K562 (cell line): ENCODE measurements at regions not wholly inside any gene's neighbourhood (a gene's known extent, or its start where the extent isn't known, plus 50 kb on each side); places are given as distances from the start of the nearest gene placed in this dataset.

Source experiments
- ATAC-seq: fragments of 200-7000 bp; cut with Tn5 transposase; 3 replicates; pipeline ENCODE4 v1.9.1; 2020; ENCODE audit warnings: moderate library complexity
- BruUV-seq: library from RNA; stranded (reverse); fragments of 400-500 nt; replicated peaks from 2 replicates; lab custom pipeline; 2021; lab: Mats Ljungman, UMichigan
- CTCF ChIA-PET: fragments of 300-600 bp; formaldehyde crosslinking; extraction: SDS; loops from one replicate; lab custom pipeline; 2021; ENCODE audit warnings: low intra/inter-chr PET ratio; lab: Yijun Ruan, JAX
- POLR2A ChIA-PET: fragments of 300-600, 350-650 bp; sonication (Branson Sonifier 250); formaldehyde crosslinking; extraction: SDS; loops from one replicate; lab custom pipeline; 2021; ENCODE audit warnings: antibody characterized with exemption, inconsistent platforms; lab: Yijun Ruan, JAX
- DNase-seq, 4 experiments: peaks; one replicate each; pipeline versions ENCODE4 v3.0.0 to v3.0.0-alpha.2; 2011 to 2018; ENCODE audit warnings: low spot score in 3 of 4, mixed read lengths in 3 of 4; ENCODE audit errors: extremely low read depth in 1 of 4
- FAIRE-seq: peaks from 2 replicates; lab custom pipeline; 2011; peaks lifted over from hg19 to GRCh38; lab: Jason Lieb, UNC
- H2AFZ ChIP-seq: 2 replicates; pipeline ENCODE4 v1.6.0; 2011; ENCODE audit warnings: low read depth, low read length, control low read depth, inconsistent platforms
- H3K27ac ChIP-seq: fragments of 200-600 bp; 3 replicates; pipeline ENCODE4 v1.8.0; 2011; ENCODE audit warnings: low read depth, mild to moderate bottlenecking, control low read depth, inconsistent platforms, low read length, moderate library complexity, mixed read lengths; ENCODE audit errors: extremely low read depth
- H3K27me3 ChIP-seq, 2 experiments: fragments of 300-600 bp in 1 of 2; 2 replicates in 1 of 2; 3 replicates in 1 of 2; pipeline versions ENCODE4 v1.6.0 to v1.8.0; 2011; ENCODE audit warnings: inconsistent platforms in 2 of 2, low read length in 2 of 2, mild to moderate bottlenecking in 1 of 2, mixed read lengths in 1 of 2, moderate library complexity in 1 of 2; ENCODE audit not compliant: control insufficient read depth in 2 of 2, insufficient read depth in 2 of 2
- H3K36me3 ChIP-seq: fragments of 300-600 bp; 3 replicates; pipeline ENCODE4 v1.8.0; 2011; ENCODE audit warnings: mild to moderate bottlenecking, low read length, inconsistent platforms; ENCODE audit not compliant: control insufficient read depth, insufficient read depth
- H3K4me1 ChIP-seq, 2 experiments: fragments of 200-600 bp in 1 of 2; replicated peaks in 1 of 2; 2 replicates in 1 of 2; 3 replicates in 1 of 2; pipeline versions ENCODE4 v1.5.1 to v1.8.0; 2011; ENCODE audit warnings: inconsistent platforms in 2 of 2, low read length in 2 of 2, mild to moderate bottlenecking in 1 of 2, mixed read lengths in 1 of 2, moderate library complexity in 1 of 2; ENCODE audit not compliant: control insufficient read depth in 2 of 2, insufficient read depth in 2 of 2
- H3K4me2 ChIP-seq: 2 replicates; pipeline ENCODE4 v1.6.1; 2011; ENCODE audit warnings: low read length, control low read depth, inconsistent platforms, mixed read lengths; ENCODE audit not compliant: insufficient read depth
- H3K4me3 ChIP-seq: fragments of 200-600 bp; sonication (generic), shearing (Covaris generic); 2 replicates; pipeline ENCODE4 v1.5.1; 2016; ENCODE audit warnings: control low read depth, inconsistent platforms
- H3K79me2 ChIP-seq: fragments of 200-600 bp; 3 replicates; pipeline ENCODE4 v1.8.0; 2011; ENCODE audit warnings: low read length, inconsistent platforms; ENCODE audit not compliant: control insufficient read depth, insufficient read depth
- H3K9ac ChIP-seq, 2 experiments: 2 replicates each; pipeline versions ENCODE4 v1.6.0 to v1.6.1; 2011; ENCODE audit warnings: low read depth in 2 of 2, low read length in 2 of 2, control low read depth in 1 of 2, inconsistent platforms in 1 of 2, mild to moderate bottlenecking in 1 of 2, mixed read lengths in 1 of 2; ENCODE audit not compliant: insufficient read depth in 1 of 2
- H3K9me1 ChIP-seq: one replicate; pipeline ENCODE4 v1.6.0; 2011; ENCODE audit warnings: inconsistent platforms, mild to moderate bottlenecking, low read length, moderate library complexity; ENCODE audit not compliant: control insufficient read depth, insufficient read depth
- H3K9me3 ChIP-seq: replicated peaks from 2 replicates; pipeline ENCODE4 v1.5.1; 2011; ENCODE audit warnings: low read depth, low read length, inconsistent platforms; ENCODE audit not compliant: control insufficient read depth, insufficient read depth
- H4K20me1 ChIP-seq: replicated peaks from 2 replicates; pipeline ENCODE4 v1.6.1; 2011; ENCODE audit warnings: low read length, inconsistent platforms, mixed read lengths; ENCODE audit not compliant: control insufficient read depth, insufficient read depth
- CBX2 ChIP-seq: fragments of 200-600 bp; sonication (generic); IDR thresholded peaks from one replicate; pipeline ENCODE4 v1.6.1; 2012; ENCODE audit warnings: mild to moderate bottlenecking, low read length, inconsistent platforms; ENCODE audit not compliant: insufficient read depth, poor library complexity, severe bottlenecking
- FOXM1 ChIP-seq, 2 experiments: fragments of 450-650 bp in 1 of 2; sonication (generic) in 1 of 2; formaldehyde crosslinking in 1 of 2; IDR thresholded peaks; 2 replicates each; pipeline versions ENCODE4 v1.6.1 to v1.9.0; 2017 to 2022; ENCODE audit warnings: low read depth in 2 of 2, mild to moderate bottlenecking in 2 of 2, missing genetic modification reagents in 1 of 2, moderate library complexity in 1 of 2
- KAT7 ChIP-seq: sonication (generic); formaldehyde crosslinking; IDR thresholded peaks from 2 replicates; pipeline ENCODE4 v1.8.0; 2022; ENCODE audit warnings: missing genetic modification reagents, mild to moderate bottlenecking, borderline replicate concordance
- L3MBTL2 ChIP-seq: fragments of 450-650 bp; IDR thresholded peaks from 2 replicates; pipeline ENCODE4 v1.6.1; 2016; ENCODE audit warnings: mild to moderate bottlenecking, moderate library complexity
- MEF2A ChIP-seq: IDR thresholded peaks from 2 replicates; pipeline ENCODE4 v1.6.1; 2011; ENCODE audit warnings: low read depth, mild to moderate bottlenecking, low read length, moderate library complexity; ENCODE audit not compliant: control insufficient read depth
- POLR3G ChIP-seq: IDR thresholded peaks from 2 replicates; pipeline ENCODE4 v1.6.1; 2011; ENCODE audit not compliant: insufficient read length, insufficient replicate concordance; ENCODE audit errors: extremely low read depth
- RBM14 ChIP-seq: fragments of 200-400 bp; formaldehyde crosslinking; IDR thresholded peaks from 2 replicates; pipeline ENCODE4 v1.6.1; 2018; ENCODE audit warnings: low read depth, mild to moderate bottlenecking, low read length, moderate library complexity, borderline replicate concordance; ENCODE audit not compliant: insufficient read depth
- RBM17 ChIP-seq: fragments of 200-400 bp; formaldehyde crosslinking; IDR thresholded peaks from 2 replicates; pipeline ENCODE4 v1.6.1; 2017; ENCODE audit warnings: low read depth, mild to moderate bottlenecking, low read length, borderline replicate concordance
- SAFB2 ChIP-seq: fragments of 200-400 bp; formaldehyde crosslinking; IDR thresholded peaks from 2 replicates; pipeline ENCODE4 v1.6.1; 2018; ENCODE audit warnings: borderline replicate concordance, low read length, low read depth, moderate library complexity; ENCODE audit not compliant: severe bottlenecking
- SIRT6 ChIP-seq: IDR thresholded peaks from one replicate; pipeline ENCODE4 v1.6.1; 2012; ENCODE audit warnings: low read depth, mild to moderate bottlenecking, control low read depth, inconsistent platforms, low read length, moderate library complexity
- SMC3 ChIP-seq: conservative IDR thresholded peaks from 2 replicates; pipeline ENCODE4 v1.6.1; 2011; ENCODE audit warnings: low read depth, low read length, improper control_type of control experiment; ENCODE audit not compliant: insufficient read depth
- SOX6 ChIP-seq: fragments of 450-650 bp; IDR thresholded peaks from 2 replicates; pipeline ENCODE4 v1.6.1; 2014; ENCODE audit warnings: mild to moderate bottlenecking
- TARDBP ChIP-seq: fragments of 450-650 bp; IDR thresholded peaks from 2 replicates; pipeline ENCODE4 v1.6.1; 2016
- WGBS: fragments of 100-300 bp; shearing (Covaris generic); methylation state at CpG from one replicate; pipeline ENCODE4 v1.1.6; 2016; ENCODE audit warnings: low coverage, mixed read lengths; ENCODE audit not compliant: insufficient coverage; ENCODE audit errors: missing lambda C conversion rate; 5-methylcytosine and 5-hydroxymethylcytosine counted together
- in situ Hi-C: fragments of 300-500 bp; cut with MboI; formaldehyde crosslinking; loops from 4 replicates; pipeline ENCODE4 v1.15.0; 2018; ENCODE audit warnings: inconsistent platforms, mixed read lengths
- intact Hi-C: fragments of 100-400 bp; cut with micrococcal nuclease; formaldehyde crosslinking; loops from 2 replicates; pipeline ENCODE4 v1.14.2; 2022
- TF ChIP-seq, protein P1 (sequence below), 2 experiments: fragments of 450-650 bp; IDR thresholded peaks; 2 replicates each; pipeline ENCODE4 v1.6.1; 2016

DNA sequence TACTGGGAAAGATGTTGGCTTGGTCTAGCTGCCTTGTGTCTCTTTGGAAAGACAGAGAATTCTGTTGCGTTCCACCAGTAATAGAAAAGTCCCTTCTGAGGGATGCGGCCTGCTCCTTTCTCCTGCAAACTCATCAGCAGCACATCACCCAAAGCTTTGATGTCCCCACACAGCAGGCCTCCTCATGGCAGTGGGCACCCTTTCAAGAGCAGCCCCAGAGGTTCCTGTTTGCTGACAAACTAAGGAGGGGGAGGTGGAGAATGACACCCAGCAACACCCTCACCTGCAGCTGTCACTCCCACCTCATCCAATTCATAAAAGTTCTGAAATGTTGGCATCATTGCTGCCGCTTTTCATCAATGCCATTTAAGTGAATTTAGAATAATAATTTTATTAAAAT, 556.6 kb downstream of the BCL11A start:
- in situ Hi-C loops (no loop called here), intact Hi-C loops (no loop called here)
- ATAC-seq (no peak), DNase-seq (no peak), FAIRE-seq (no peak)
- WGBS, result 0% methylated on average over 3 of the region's 3 CpGs
- Histone ChIP-seq H3K9me3 (no peaks in the 10 kb centered on the region), H3K4me2 (no peak overlapping the region), H2AFZ (no peak overlapping the region), H3K9ac (no peak overlapping the region), H3K27me3 (no peaks in the 10 kb centered on the region), H3K9me1 (no peaks in the 10 kb centered on the region), H3K36me3 (no peaks in the 10 kb centered on the region), H3K27ac (no peak overlapping the region), H3K4me1 (no peaks in the 10 kb centered on the region), H4K20me1 (no peaks in the 10 kb centered on the region), H3K79me2 (no peaks in the 10 kb centered on the region), H3K4me3 (no peak overlapping the region)
- CTCF ChIA-PET, result no interaction called here
- BruUV-seq, result no TSS peak
- POLR2A ChIA-PET, result no interaction called here
- no peak for TF ChIP-seq SAFB2
- TF ChIP-seq, protein P1, sequence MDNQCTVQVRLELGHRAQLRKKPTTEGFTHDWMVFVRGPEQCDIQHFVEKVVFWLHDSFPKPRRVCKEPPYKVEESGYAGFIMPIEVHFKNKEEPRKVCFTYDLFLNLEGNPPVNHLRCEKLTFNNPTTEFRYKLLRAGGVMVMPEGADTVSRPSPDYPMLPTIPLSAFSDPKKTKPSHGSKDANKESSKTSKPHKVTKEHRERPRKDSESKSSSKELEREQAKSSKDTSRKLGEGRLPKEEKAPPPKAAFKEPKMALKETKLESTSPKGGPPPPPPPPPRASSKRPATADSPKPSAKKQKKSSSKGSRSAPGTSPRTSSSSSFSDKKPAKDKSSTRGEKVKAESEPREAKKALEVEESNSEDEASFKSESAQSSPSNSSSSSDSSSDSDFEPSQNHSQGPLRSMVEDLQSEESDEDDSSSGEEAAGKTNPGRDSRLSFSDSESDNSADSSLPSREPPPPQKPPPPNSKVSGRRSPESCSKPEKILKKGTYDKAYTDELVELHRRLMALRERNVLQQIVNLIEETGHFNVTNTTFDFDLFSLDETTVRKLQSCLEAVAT (IDR thresholded peaks at IDR 0.05), result no peak

DNA sequence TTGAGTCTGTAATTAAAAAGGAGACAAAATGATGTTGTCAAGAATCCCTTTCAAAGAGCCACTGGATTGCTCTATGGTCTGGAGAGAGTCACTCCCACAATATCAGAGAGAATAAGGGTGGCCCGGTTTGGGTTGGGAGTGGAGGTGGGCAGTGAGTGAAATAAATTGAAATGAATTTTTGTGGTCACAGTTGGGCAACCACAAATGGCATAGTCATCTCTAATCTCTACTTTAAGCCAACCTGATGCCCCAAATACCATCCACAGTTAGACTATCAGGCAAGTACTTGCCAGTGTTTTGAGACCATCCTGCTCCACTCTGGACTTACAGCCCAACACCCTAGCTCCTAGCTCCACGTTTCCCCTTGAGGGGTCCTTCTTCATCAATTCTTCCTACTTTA, 559.7 kb downstream of the BCL11A start:
- FAIRE-seq (no peak), ATAC-seq (no peak), DNase-seq (no peak)
- no peaks in the 10 kb centered on the region for H4K20me1 ChIP-seq
- no peak overlapping the region for H3K4me2 ChIP-seq
- no peaks in the 10 kb centered on the region for H3K79me2 ChIP-seq
- 0% methylated on average over 2 of the region's 2 CpGs for WGBS
- in situ Hi-C loops (no loop called here), intact Hi-C loops (no loop called here)
- no peak overlapping the region for H2AFZ ChIP-seq
- no peak overlapping the region for H3K9ac ChIP-seq
- BruUV-seq, result no TSS peak
- ChIA-PET POLR2A (no interaction called here), CTCF (no interaction called here)
- H3K9me3 ChIP-seq, result no peaks in the 10 kb centered on the region
- no peaks in the 10 kb centered on the region for H3K27me3 ChIP-seq
- no peaks in the 10 kb centered on the region for H3K9me1 ChIP-seq
- no peak overlapping the region for H3K27ac ChIP-seq
- H3K36me3 ChIP-seq, result no peaks in the 10 kb centered on the region
- no peak overlapping the region for H3K4me3 ChIP-seq
- H3K4me1 ChIP-seq, result no peaks in the 10 kb centered on the region
- TF ChIP-seq FOXM1 (IDR thresholded peaks at IDR 0.05; ENCODE audit: low read depth) (no peak), FOXM1 (CRISPR knock-in tag; IDR thresholded peaks at IDR 0.05; ENCODE audit: low read depth) (no peak), SIRT6 (no peak), TARDBP (no peak), SMC3 (no peak), POLR3G (no peak), CBX2 (no peak), SOX6 (no peak), RBM17 (no peak), KAT7 (CRISPR knock-in tag) (no peak), L3MBTL2 (no peak), MEF2A (no peak), RBM14 (no peak)
- TF ChIP-seq, protein P1 (IDR thresholded peaks at IDR 0.05), result no peak
